HG02970 (cell line): ENCODE measurements at regions not wholly inside any gene's neighbourhood (a gene's known extent, or its start where the extent isn't known, plus 50 kb on each side); places are given as distances from the start of the nearest gene placed in this dataset.
"Not testable (repeated sequence)": the region's sequence is repeated elsewhere in the genome, so short reads cannot be mapped to it uniquely, and the experiment has no call there.

Experiments
- ATAC-seq: cut with Tn5 transposase; IDR thresholded peaks from one replicate; pipeline ENCODE4 v1.9.1; 2021; ENCODE audit warnings: mild to moderate bottlenecking, moderate library complexity, moderate number of reproducible peaks; ENCODE audit not compliant: unreplicated experiment, low FRiP score

GRCh38 chr10:124324856-124325632 is 93.7 kb downstream of the OAT start:
- no peak for ATAC-seq

- ATAC-seq, result no peak
Measured at GRCh38 chr10:124324451-124324850, 94.3 kb downstream of the OAT start.

- no peak for ATAC-seq
Measured at GRCh38 chr10:124323806-124324205, 94.9 kb downstream of the OAT start.

GRCh38 chr10:124323111-124323725 is 95.5 kb downstream of the OAT start:
- ATAC-seq, result no peak

- ATAC-seq, result no peak
Measured at GRCh38 chr10:124322191-124322980, 96.3 kb downstream of the OAT start.

- ATAC-seq, result no peak
Measured at GRCh38 chr10:124321433-124322089, 97.2 kb downstream of the OAT start.

- ATAC-seq, result no peak
Measured at GRCh38 chr10:124320778-124321432, 97.8 kb downstream of the OAT start.

- no peak for ATAC-seq
Measured at GRCh38 chr10:124319926-124320391, 98.8 kb downstream of the OAT start.

GRCh38 chr10:124319520-124319919 is 99.2 kb downstream of the OAT start:
- ATAC-seq, result not testable (repeated sequence)

- ATAC-seq, result no peak
Measured at GRCh38 chr10:124318811-124319210, 99.9 kb downstream of the OAT start.

GRCh38 chr10:124318076-124318475 is 100.6 kb downstream of the OAT start:
- no peak for ATAC-seq

- ATAC-seq, result no peak
Measured at GRCh38 chr10:124316326-124316725, 102.4 kb downstream of the OAT start.

- no peak for ATAC-seq
Measured at GRCh38 chr10:124315591-124316270, 103.0 kb downstream of the OAT start.

- no peak for ATAC-seq
Measured at GRCh38 chr10:124313374-124313773, 105.3 kb downstream of the OAT start.

GRCh38 chr10:124308811-124309210 is 109.9 kb downstream of the OAT start:
- no peak for ATAC-seq

- ATAC-seq, result no peak
Measured at GRCh38 chr10:124308056-124308645, 110.6 kb downstream of the OAT start.

GRCh38 chr10:124307591-124307990 is 111.1 kb downstream of the OAT start:
- ATAC-seq, result no peak

- no peak for ATAC-seq
Measured at GRCh38 chr10:124306922-124307371, 111.8 kb downstream of the OAT start.

GRCh38 chr10:124306520-124306919 is 112.2 kb downstream of the OAT start:
- no peak for ATAC-seq
